ENCODE measurements at regions not wholly inside any gene's neighbourhood (a gene's known extent, or its start where the extent isn't known, plus 50 kb on each side); places are given as distances from the start of the nearest gene placed in this dataset.

DNA sequence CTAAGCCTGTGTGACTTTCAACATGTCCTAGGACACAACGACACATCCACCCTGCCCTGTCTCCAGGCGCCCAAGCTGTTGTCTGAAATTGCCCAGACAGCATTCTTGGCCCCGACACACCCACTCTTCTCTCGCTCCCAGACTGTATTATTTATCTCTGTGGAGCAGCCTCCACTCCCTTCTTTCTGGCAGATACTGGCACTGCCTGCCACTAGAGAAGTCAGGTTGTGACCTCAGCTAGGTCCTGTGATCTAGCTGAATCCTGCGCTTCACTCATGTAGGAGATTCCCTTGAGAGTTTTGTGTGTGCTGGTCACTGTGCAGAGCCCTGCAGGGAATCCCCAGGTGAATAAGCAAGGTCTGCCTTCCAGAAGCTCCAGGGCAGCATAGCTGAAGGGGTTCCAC lies 77.1 kb upstream of the TNP1 start:
- TF ChIP-seq CTCF (IDR thresholded peaks at IDR 0.05) (no peak), POLR2AphosphoS5 (IDR thresholded peaks at IDR 0.05) (no peak), POLR2A (IDR thresholded peaks at IDR 0.05) (no peak)

Measured in prostate gland (tissue), 2 donors.